H1 (cell line): ENCODE measurements at regions not wholly inside any gene's neighbourhood (a gene's known extent, or its start where the extent isn't known, plus 50 kb on each side); places are given as distances from the start of the nearest gene placed in this dataset.
"Not testable (repeated sequence)": the region's sequence is repeated elsewhere in the genome, so short reads cannot be mapped to it uniquely, and the experiment has no call there.

ENCODE experiments used
- CTCF ChIA-PET: fragments of 300-600 bp; sonication (Branson Sonifier 250); formaldehyde crosslinking; loops from one replicate; lab custom pipeline; 2021; ENCODE audit not compliant: partially characterized antibody; lab: Charles Lee
- POLR2A ChIA-PET: fragments of 300-600 bp; sonication (Branson Sonifier 250); formaldehyde crosslinking; loops from one replicate; lab custom pipeline; 2021; ENCODE audit warnings: inconsistent platforms; ENCODE audit not compliant: partially characterized antibody; lab: Charles Lee
- DNase-seq, 2 experiments: peaks; one replicate each; pipeline versions ENCODE4 v3.0.0 to v3.0.0-alpha.2; 2010 to 2022; ENCODE audit warnings: low spot score in 2 of 2, low read depth in 1 of 2, mixed read lengths in 1 of 2
- FAIRE-seq: peaks from 2 replicates; lab custom pipeline; 2011; peaks lifted over from hg19 to GRCh38; lab: Jason Lieb, UNC
- H2AFZ ChIP-seq: 2 replicates; pipeline ENCODE4 v1.8.1; 2012; ENCODE audit warnings: low read length, inconsistent platforms
- H2AK5ac ChIP-seq: 2 replicates; pipeline ENCODE4 v1.6.1; 2013; ENCODE audit warnings: low read depth, low read length
- H2BK120ac ChIP-seq: replicated peaks from 2 replicates; pipeline ENCODE3; 2013; ENCODE audit warnings: low read depth, low read length, inconsistent platforms
- H2BK12ac ChIP-seq: 2 replicates; pipeline ENCODE4 v1.6.1; 2013; ENCODE audit warnings: low read depth, low read length
- H2BK15ac ChIP-seq: 2 replicates; pipeline ENCODE4 v1.6.1; 2013; ENCODE audit warnings: low read length
- H2BK20ac ChIP-seq: 2 replicates; pipeline ENCODE4 v1.6.1; 2013; ENCODE audit warnings: low read length
- H2BK5ac ChIP-seq: 2 replicates; pipeline ENCODE4 v1.6.1; 2013; ENCODE audit warnings: low read depth, low read length
- H3K14ac ChIP-seq: 2 replicates; pipeline ENCODE4 v1.6.1; 2013; ENCODE audit warnings: inconsistent platforms; ENCODE audit not compliant: insufficient read length
- H3K18ac ChIP-seq: 2 replicates; pipeline ENCODE4 v1.6.1; 2013; ENCODE audit warnings: low read length; ENCODE audit errors: extremely low read depth
- H3K23ac ChIP-seq: 2 replicates; pipeline ENCODE4 v1.6.1; 2013; ENCODE audit warnings: inconsistent platforms; ENCODE audit not compliant: insufficient read length
- H3K23me2 ChIP-seq: 2 replicates; pipeline ENCODE4 v1.6.1; 2013; ENCODE audit warnings: low read depth, low read length
- H3K27ac ChIP-seq: 2 replicates; pipeline ENCODE4 v1.6.1; 2011; ENCODE audit warnings: low read depth, low read length, inconsistent platforms
- H3K27me3 ChIP-seq, 4 experiments: replicated peaks in 1 of 4; 1 replicate in 1 of 4; 2 replicates in 3 of 4; pipeline versions ENCODE4 v1.6.1 to v1.8.1; 2011 to 2013; ENCODE audit warnings: low read length in 3 of 4, mild to moderate bottlenecking in 3 of 4, inconsistent platforms in 2 of 4, mixed read lengths in 2 of 4, moderate library complexity in 1 of 4; ENCODE audit not compliant: control insufficient read depth in 3 of 4, insufficient read depth in 3 of 4; ENCODE audit errors: extremely low read depth in 1 of 4
- H3K36me3 ChIP-seq, 4 experiments: 2 replicates each; pipeline versions ENCODE4 v1.6.1 to v1.8.1; 2011 to 2013; ENCODE audit warnings: mild to moderate bottlenecking in 4 of 4, low read length in 3 of 4, moderate library complexity in 2 of 4, control low read depth in 1 of 4, inconsistent platforms in 1 of 4; ENCODE audit not compliant: insufficient read depth in 4 of 4, control insufficient read depth in 2 of 4
- H3K4ac ChIP-seq: replicated peaks from 2 replicates; pipeline ENCODE3; 2013; ENCODE audit warnings: low read length, low read depth, mixed read lengths, inconsistent platforms; ENCODE audit not compliant: insufficient read length
- H3K4me1 ChIP-seq, 4 experiments: replicated peaks in 1 of 4; 1 replicate in 1 of 4; 2 replicates in 3 of 4; pipeline versions ENCODE4 v1.6.1 to v1.8.1; 2011 to 2013; ENCODE audit warnings: low read length in 3 of 4, inconsistent platforms in 2 of 4, mixed read lengths in 1 of 4; ENCODE audit not compliant: insufficient read depth in 4 of 4, control insufficient read depth in 3 of 4
- H3K4me2 ChIP-seq, 2 experiments: 2 replicates each; pipeline versions ENCODE4 v1.6.1 to v1.8.1; 2011 to 2013; ENCODE audit warnings: low read depth in 2 of 2, low read length in 2 of 2, control low read depth in 1 of 2, inconsistent platforms in 1 of 2, mild to moderate bottlenecking in 1 of 2; ENCODE audit not compliant: insufficient read depth in 1 of 2
- H3K4me3 ChIP-seq, 4 experiments: fragments of 200-600, 300-600 bp in 1 of 4; sonication (generic), shearing (Covaris generic), sonication (Bioruptor Twin) in 1 of 4; 2 replicates each; pipeline versions ENCODE4 v1.5.1 to v1.8.1; 2011 to 2016; ENCODE audit warnings: low read length in 4 of 4, low read depth in 3 of 4, control low read depth in 2 of 4, inconsistent platforms in 2 of 4, mild to moderate bottlenecking in 2 of 4, mixed read lengths in 1 of 4, moderate library complexity in 1 of 4; ENCODE audit not compliant: insufficient read depth in 2 of 4; ENCODE audit errors: extremely low read depth in 1 of 4
- H3K56ac ChIP-seq: replicated peaks from 2 replicates; pipeline ENCODE3; 2013; ENCODE audit warnings: low read depth, mild to moderate bottlenecking, mixed read lengths, low read length, inconsistent platforms; ENCODE audit not compliant: insufficient read length
- H3K79me1 ChIP-seq: 2 replicates; pipeline ENCODE4 v1.6.1; 2013; ENCODE audit warnings: low read depth, low read length, control low read depth
- H3K79me2 ChIP-seq, 2 experiments: 2 replicates each; pipeline versions ENCODE4 v1.6.1 to v1.8.1; 2012 to 2013; ENCODE audit warnings: low read length in 2 of 2, mild to moderate bottlenecking in 2 of 2, inconsistent platforms in 1 of 2; ENCODE audit not compliant: insufficient read depth in 2 of 2, control insufficient read depth in 1 of 2
- H3K9ac ChIP-seq, 4 experiments: replicated peaks in 1 of 4; 1 replicate in 1 of 4; 2 replicates in 3 of 4; pipeline versions ENCODE4 v1.6.1 to v1.8.1; 2011 to 2013; ENCODE audit warnings: low read depth in 3 of 4, low read length in 3 of 4, control low read depth in 2 of 4, mild to moderate bottlenecking in 2 of 4, moderate library complexity in 2 of 4, inconsistent platforms in 1 of 4; ENCODE audit errors: extremely low read depth in 1 of 4
- H3K9me3 ChIP-seq, 2 experiments: 2 replicates each; pipeline versions ENCODE4 v1.6.1 to v1.8.1; 2012 to 2013; ENCODE audit warnings: mild to moderate bottlenecking in 2 of 2, moderate library complexity in 2 of 2, control low read depth in 1 of 2, inconsistent platforms in 1 of 2, low read depth in 1 of 2, low read length in 1 of 2, mixed read lengths in 1 of 2; ENCODE audit not compliant: insufficient read depth in 2 of 2
- H4K20me1 ChIP-seq, 2 experiments: replicated peaks in 1 of 2; 2 replicates each; pipeline versions ENCODE3 to v1.8.1; 2011 to 2013; ENCODE audit warnings: inconsistent platforms in 2 of 2, low read length in 2 of 2, mild to moderate bottlenecking in 1 of 2; ENCODE audit not compliant: insufficient read depth in 2 of 2, control insufficient read depth in 1 of 2
- H4K5ac ChIP-seq: 2 replicates; pipeline ENCODE4 v1.6.1; 2013; ENCODE audit warnings: low read length, low read depth, mixed read lengths, inconsistent platforms; ENCODE audit not compliant: insufficient read length
- H4K8ac ChIP-seq: 2 replicates; pipeline ENCODE4 v1.8.0; 2013; ENCODE audit warnings: mild to moderate bottlenecking, moderate library complexity, low read length, inconsistent platforms; ENCODE audit not compliant: insufficient read depth; ENCODE audit errors: extremely low read depth
- H4K91ac ChIP-seq: replicated peaks from 2 replicates; pipeline ENCODE3; 2013; ENCODE audit warnings: low read length, mixed read lengths, inconsistent platforms; ENCODE audit not compliant: insufficient read length
- WGBS, 2 experiments: shearing (Covaris generic) in 1 of 2; methylation state at CpG; one replicate each; pipeline versions ENCODE4 v1.1.6 to v1.1.7; 2013 to 2015; ENCODE audit warnings: low lambda C conversion rate in 2 of 2, mixed read lengths in 2 of 2, inconsistent platforms in 1 of 2, low coverage in 1 of 2, missing lambda C conversion rate in 1 of 2; ENCODE audit not compliant: insufficient replicate concordance in 2 of 2, insufficient coverage in 1 of 2, insufficient read length in 1 of 2; ENCODE audit errors: extremely low coverage in 1 of 2, missing lambda C conversion rate in 1 of 2; 5-methylcytosine and 5-hydroxymethylcytosine counted together

DNA sequence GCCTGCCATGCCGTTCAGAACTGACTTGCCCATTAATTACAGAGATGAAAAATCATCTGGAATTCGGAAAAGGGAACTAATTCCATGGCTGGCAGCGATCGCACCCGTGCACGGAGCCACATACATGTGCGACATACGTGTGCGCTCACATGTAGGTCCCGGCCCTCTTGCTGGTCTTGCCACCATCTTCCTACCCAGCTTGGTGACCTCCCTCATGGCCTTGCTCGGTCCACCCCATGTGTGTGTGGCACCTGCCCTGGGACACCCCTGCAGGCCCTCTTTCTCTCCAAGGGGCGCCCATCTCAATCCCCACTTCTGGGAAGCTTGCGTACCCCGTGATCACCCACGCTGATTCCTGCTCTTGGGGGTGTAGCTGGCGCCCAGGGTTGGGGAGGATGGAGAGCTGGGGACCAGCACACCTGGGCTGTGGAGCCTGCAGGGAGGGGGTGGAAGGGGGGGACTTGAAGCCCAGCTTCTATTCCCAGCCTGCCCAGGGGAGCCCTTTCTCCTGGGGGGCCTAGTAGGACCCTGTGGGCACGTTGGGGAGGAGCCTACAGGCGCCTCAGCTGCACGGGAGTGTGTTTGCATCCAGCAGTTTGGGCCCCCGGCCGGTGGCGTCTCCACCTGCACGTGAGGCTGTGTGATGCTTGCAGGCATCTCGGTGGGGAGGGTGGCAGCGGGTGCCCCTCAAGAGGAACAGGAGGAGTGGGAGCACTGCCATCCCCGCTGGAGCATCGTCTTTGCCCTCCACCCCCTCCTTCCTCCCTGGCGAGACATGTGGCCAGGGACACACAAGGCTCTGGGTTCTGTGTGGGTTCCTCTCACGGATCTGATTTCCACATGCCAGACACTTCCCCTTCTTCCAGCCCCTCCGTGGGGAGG lies 112.6 kb downstream of the CRLF3 start:
- CTCF ChIA-PET: interaction anchor here (0.6 to 1.7 kb wide), 3 partner anchors 9 to 835 kb away, joined by 3 to 4 read pairs (median 4); no protein-coding TSS in a partner anchor
- H3K4ac ChIP-seq, H4K8ac ChIP-seq, H3K9ac ChIP-seq, H3K9me3 ChIP-seq, H2AK5ac ChIP-seq, H4K91ac ChIP-seq, H3K23me2 ChIP-seq, POLR2A ChIA-PET, H2BK120ac ChIP-seq, H3K27me3 ChIP-seq, H3K23ac ChIP-seq, H3K27ac ChIP-seq, H3K18ac ChIP-seq, H3K56ac ChIP-seq, H3K36me3 ChIP-seq, H2BK20ac ChIP-seq, H4K5ac ChIP-seq, H3K14ac ChIP-seq, DNase-seq, H2AFZ ChIP-seq, H2BK5ac ChIP-seq, FAIRE-seq: not testable (repeated sequence)
- peak overlapping the region; percentile 40; the same call in 1 of the 2 replicates for H2BK15ac ChIP-seq
- peak overlapping the region in 2 of 4 experiments; percentile 88 to 94; a peak in 3 of 8 replicates for H3K4me3 ChIP-seq
- peaks cover 6 to 12% of the 10 kb centered on the region in 2 experiments for H4K20me1 ChIP-seq
- H3K79me2 ChIP-seq: peaks cover 38 to 76% of the 10 kb centered on the region in 2 experiments
- peaks cover 13% of the 10 kb centered on the region; the same call in 1 of the 2 replicates for H3K79me1 ChIP-seq
- 0 out of 2 replicates have a peak overlapping the region, but pooled peaks have one; percentile 39 for H2BK12ac ChIP-seq
- peaks cover 0 to 23% (median 12%) of the 10 kb centered on the region in 4 experiments; a peak in 6 of 7 replicates for H3K4me1 ChIP-seq
- peak overlapping the region; percentile 82 to 92 for H3K4me2 ChIP-seq
- WGBS, 2 experiments: 82% methylated on average over 30 of the region's 30 CpGs; no CpG with 5 or more reads in 1 of the 2 experiments
